Upper lobe of left lung (tissue), 6 donors: ENCODE measurements at regions not wholly inside any gene's neighbourhood (a gene's known extent, or its start where the extent isn't known, plus 50 kb on each side); places are given as distances from the start of the nearest gene placed in this dataset.

Experiments
- ATAC-seq, 2 donors: fragments of 200-7000 bp; cut with Tn5 transposase; one replicate each; pipeline ENCODE4 v1.9.1; 2022; ENCODE audit warnings: mild to moderate bottlenecking in 2 of 2, moderate library complexity in 2 of 2; ENCODE audit not compliant: low FRiP score in 2 of 2
- DNase-seq, 2 donors: peaks; one replicate each; pipeline ENCODE4 v3.0.0-alpha.2; 2019 to 2020
- H3K27ac ChIP-seq, 4 donors: fragments of 200-600 bp; sonication (generic); one replicate each; pipeline ENCODE4 v1.5.1; 2016 to 2019
- H3K27me3 ChIP-seq, 4 donors: fragments of 200-600 bp; sonication (generic); one replicate each; pipeline ENCODE4 v1.5.1; 2017 to 2019
- H3K36me3 ChIP-seq, 4 donors: fragments of 200-600 bp; sonication (generic); one replicate each; pipeline ENCODE4 v1.5.1; 2016 to 2019
- H3K4me1 ChIP-seq, 4 donors: fragments of 200-600 bp; sonication (generic); one replicate each; pipeline ENCODE4 v1.5.1; 2018 to 2019
- H3K4me3 ChIP-seq, 4 donors: fragments of 200-600 bp; sonication (generic); one replicate each; pipeline ENCODE4 v1.5.1; 2017 to 2019; ENCODE audit warnings: mild to moderate bottlenecking in 2 of 4, moderate library complexity in 1 of 4
- H3K9me3 ChIP-seq, 4 donors: fragments of 200-600 bp; sonication (generic); one replicate each; pipeline ENCODE4 v1.5.1; 2018 to 2019
- CTCF ChIP-seq, 6 experiments: fragments of 450-650 bp in 4 of 6; fragments of 200-600 bp in 2 of 6; sonication (generic) in 2 of 6; IDR thresholded peaks; one replicate each; pipeline ENCODE4 v1.5.1; 2016 to 2019; ENCODE audit warnings: antibody characterized with exemption in 6 of 6
- EP300 ChIP-seq, 4 donors: sonication (generic); formaldehyde crosslinking; IDR thresholded peaks; one replicate each; pipeline ENCODE4 v1.5.1; 2017; ENCODE audit warnings: antibody characterized with exemption in 4 of 4, control low read depth in 2 of 4
- POLR2A ChIP-seq, 4 donors: fragments of 450-650 bp; IDR thresholded peaks; one replicate each; pipeline ENCODE4 v1.5.1; 2016 to 2017; ENCODE audit warnings: antibody characterized with exemption in 4 of 4, mild to moderate bottlenecking in 2 of 4
- POLR2AphosphoS5 ChIP-seq, 2 donors: sonication (generic); formaldehyde crosslinking; IDR thresholded peaks; one replicate each; pipeline ENCODE4 v1.5.1; 2017; ENCODE audit warnings: antibody characterized with exemption in 2 of 2
- WGBS, 2 donors: methylation state at CpG; one replicate each; pipeline ENCODE4 v1.1.5; 2017 to 2018; 5-methylcytosine and 5-hydroxymethylcytosine counted together
- donor health status: DM: no; HTN: no; CAD: no; lungs with moderate emphysema.
- donor health status: DM: no; HTN: yes; CAD: no; lungs with severe emphysema.

GRCh38 chr5:30661730-30662129 lies 531.8 kb upstream of the CDH6 start:
- H3K36me3 ChIP-seq = no peaks in the 10 kb centered on the region
- 47 to 57% methylated on average over 3 of the region's 3 CpGs for WGBS, 2 donors
- H3K4me1 ChIP-seq = no peaks in the 10 kb centered on the region
- H3K9me3 ChIP-seq = no peaks in the 10 kb centered on the region
- no peak for DNase-seq
- H3K27me3 ChIP-seq = no peaks in the 10 kb centered on the region
- no peak overlapping the region for H3K4me3 ChIP-seq
- TF ChIP-seq POLR2A (IDR thresholded peaks at IDR 0.05) (no peak), EP300 (IDR thresholded peaks at IDR 0.05) (no peak), POLR2AphosphoS5 (IDR thresholded peaks at IDR 0.05) (no peak), CTCF (IDR thresholded peaks at IDR 0.05) (no peak)
- ATAC-seq = no peak
- H3K27ac ChIP-seq = no peak overlapping the region

- H3K27ac ChIP-seq = no peak overlapping the region
- H3K9me3 ChIP-seq = no peaks in the 10 kb centered on the region
- DNase-seq (no peak), ATAC-seq (no peak)
- no peaks in the 10 kb centered on the region for H3K36me3 ChIP-seq
- TF ChIP-seq POLR2AphosphoS5 (IDR thresholded peaks at IDR 0.05) (no peak), EP300 (IDR thresholded peaks at IDR 0.05) (no peak)
- no peak overlapping the region for H3K4me3 ChIP-seq
- H3K27me3 ChIP-seq = no peaks in the 10 kb centered on the region
- WGBS, 2 donors = 80 to 82% methylated on average over 2 of the region's 2 CpGs
- H3K4me1 ChIP-seq = no peaks in the 10 kb centered on the region
Measured at GRCh38 chr5:30659417-30659816, 534.1 kb upstream of the CDH6 start.

- no peak for DNase-seq
- Histone ChIP-seq H3K4me3 (no peak overlapping the region), H3K36me3 (no peaks in the 10 kb centered on the region), H3K27ac (no peak overlapping the region), H3K4me1 (no peaks in the 10 kb centered on the region), H3K27me3 (no peaks in the 10 kb centered on the region), H3K9me3 (no peaks in the 10 kb centered on the region)
- no peak for TF ChIP-seq POLR2AphosphoS5 (IDR thresholded peaks at IDR 0.05)
- TF ChIP-seq CTCF (IDR thresholded peaks at IDR 0.05) = no peak
- no peak for TF ChIP-seq POLR2A (IDR thresholded peaks at IDR 0.05)
- no peak for TF ChIP-seq EP300 (IDR thresholded peaks at IDR 0.05)
- ATAC-seq = no peak
Measured at GRCh38 chr5:30650311-30650710, 543.2 kb upstream of the CDH6 start.

GRCh38 chr5:30638899-30639298 lies 554.6 kb upstream of the CDH6 start:
- Histone ChIP-seq H3K4me3 (no peak overlapping the region), H3K4me1 (no peaks in the 10 kb centered on the region), H3K27me3 (no peaks in the 10 kb centered on the region), H3K27ac (no peak overlapping the region), H3K36me3 (no peaks in the 10 kb centered on the region), H3K9me3 (peaks cover 0 to 11% (median 0%) of the 10 kb centered on the region in 4 donors)
- WGBS, 2 donors = 69 to 74% methylated on average over 1 of the region's 1 CpG
- no peak for DNase-seq
- no peak for ATAC-seq
- TF ChIP-seq POLR2A (IDR thresholded peaks at IDR 0.05) = no peak
- no peak for TF ChIP-seq POLR2AphosphoS5 (IDR thresholded peaks at IDR 0.05)
- no peak for TF ChIP-seq CTCF (IDR thresholded peaks at IDR 0.05)
- TF ChIP-seq EP300 (IDR thresholded peaks at IDR 0.05) = no peak

- Histone ChIP-seq H3K36me3 (no peaks in the 10 kb centered on the region), H3K27me3 (no peaks in the 10 kb centered on the region), H3K27ac (no peak overlapping the region), H3K9me3 (no peaks in the 10 kb centered on the region), H3K4me3 (no peak overlapping the region), H3K4me1 (no peaks in the 10 kb centered on the region)
- ATAC-seq (no peak), DNase-seq (no peak)
- TF ChIP-seq POLR2AphosphoS5 (IDR thresholded peaks at IDR 0.05) (no peak), POLR2A (IDR thresholded peaks at IDR 0.05) (no peak), CTCF (IDR thresholded peaks at IDR 0.05) (no peak), EP300 (IDR thresholded peaks at IDR 0.05) (no peak)
Measured at GRCh38 chr5:30627945-30628344, 565.5 kb upstream of the CDH6 start.
